Lung (tissue), 11 donors: ENCODE measurements at regions not wholly inside any gene's neighbourhood (a gene's known extent, or its start where the extent isn't known, plus 50 kb on each side); places are given as distances from the start of the nearest gene placed in this dataset.

Experiments
- ATAC-seq: fragments of 200-7000 bp; cut with Tn5 transposase; one replicate; pipeline ENCODE4 v1.9.1; 2020; ENCODE audit warnings: moderate number of reproducible peaks; ENCODE audit not compliant: insufficient read depth, low FRiP score
- DNase-seq, 3 donors: peaks; one replicate each; pipeline ENCODE4 v3.0.0-alpha.2; 2013 to 2017
- H3K27ac ChIP-seq, 2 donors: one replicate each; pipeline ENCODE4 v1.5.1; 2013; ENCODE audit warnings: mild to moderate bottlenecking in 2 of 2, moderate library complexity in 2 of 2, control low read depth in 1 of 2, inconsistent platforms in 1 of 2, low read depth in 1 of 2, low read length in 1 of 2
- H3K27me3 ChIP-seq, 3 donors: one replicate each; pipeline ENCODE4 v1.5.1; 2013; ENCODE audit warnings: low read length in 2 of 3; ENCODE audit not compliant: control insufficient read depth in 3 of 3, insufficient read depth in 3 of 3
- H3K36me3 ChIP-seq, 4 donors: one replicate each; pipeline ENCODE4 v1.5.1; 2013; ENCODE audit warnings: low read length in 4 of 4, mild to moderate bottlenecking in 1 of 4, moderate library complexity in 1 of 4; ENCODE audit not compliant: control insufficient read depth in 4 of 4, insufficient read depth in 4 of 4
- H3K4me1 ChIP-seq, 5 donors: one replicate each; pipeline ENCODE4 v1.5.1; 2013; ENCODE audit warnings: low read length in 5 of 5, mild to moderate bottlenecking in 2 of 5, moderate library complexity in 1 of 5; ENCODE audit not compliant: control insufficient read depth in 5 of 5, insufficient read depth in 5 of 5
- H3K4me3 ChIP-seq: one replicate; pipeline ENCODE4 v1.5.1; 2013; ENCODE audit warnings: mild to moderate bottlenecking, control low read depth, moderate library complexity
- H3K9ac ChIP-seq, 2 donors: one replicate each; pipeline ENCODE4 v1.5.1; 2013; ENCODE audit warnings: low read length in 2 of 2, control low read depth in 1 of 2; ENCODE audit not compliant: insufficient read depth in 1 of 2
- H3K9me3 ChIP-seq, 4 donors: one replicate each; pipeline ENCODE4 v1.5.1; 2013; ENCODE audit warnings: low read length in 3 of 4, mild to moderate bottlenecking in 1 of 4, moderate library complexity in 1 of 4; ENCODE audit not compliant: control insufficient read depth in 4 of 4, insufficient read depth in 3 of 4
- WGBS, 2 donors: extraction: QIAGEN DNeasy Blood & Tissue Kit; methylation state at CpG; one replicate each; pipeline ENCODE4 v1.1.7; 2013; 5-methylcytosine and 5-hydroxymethylcytosine counted together
- TF ChIP-seq, protein P1 (sequence below): IDR thresholded peaks from 2 replicates; pipeline ENCODE4 v1.5.1; 2012; ENCODE audit warnings: mild to moderate bottlenecking; ENCODE audit errors: control extremely low read depth, extremely low read depth
- donor health status: control.
- donor health status: control.
- donor health status: Bipolar disorder and iron deficiency.
- donor health status: healthy.
- donor health status: DM: yes; HTN: yes; CAD: no.

- Histone ChIP-seq H3K9me3 (no peaks in the 10 kb centered on the region), H3K36me3 (no peaks in the 10 kb centered on the region), H3K27ac (no peak overlapping the region), H3K4me1 (no peaks in the 10 kb centered on the region), H3K27me3 (no peaks in the 10 kb centered on the region), H3K4me3 (no peak overlapping the region), H3K9ac (no peak overlapping the region)
- TF ChIP-seq, protein P1, sequence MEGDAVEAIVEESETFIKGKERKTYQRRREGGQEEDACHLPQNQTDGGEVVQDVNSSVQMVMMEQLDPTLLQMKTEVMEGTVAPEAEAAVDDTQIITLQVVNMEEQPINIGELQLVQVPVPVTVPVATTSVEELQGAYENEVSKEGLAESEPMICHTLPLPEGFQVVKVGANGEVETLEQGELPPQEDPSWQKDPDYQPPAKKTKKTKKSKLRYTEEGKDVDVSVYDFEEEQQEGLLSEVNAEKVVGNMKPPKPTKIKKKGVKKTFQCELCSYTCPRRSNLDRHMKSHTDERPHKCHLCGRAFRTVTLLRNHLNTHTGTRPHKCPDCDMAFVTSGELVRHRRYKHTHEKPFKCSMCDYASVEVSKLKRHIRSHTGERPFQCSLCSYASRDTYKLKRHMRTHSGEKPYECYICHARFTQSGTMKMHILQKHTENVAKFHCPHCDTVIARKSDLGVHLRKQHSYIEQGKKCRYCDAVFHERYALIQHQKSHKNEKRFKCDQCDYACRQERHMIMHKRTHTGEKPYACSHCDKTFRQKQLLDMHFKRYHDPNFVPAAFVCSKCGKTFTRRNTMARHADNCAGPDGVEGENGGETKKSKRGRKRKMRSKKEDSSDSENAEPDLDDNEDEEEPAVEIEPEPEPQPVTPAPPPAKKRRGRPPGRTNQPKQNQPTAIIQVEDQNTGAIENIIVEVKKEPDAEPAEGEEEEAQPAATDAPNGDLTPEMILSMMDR = no peak
- DNase-seq (no peak), ATAC-seq (no peak)
- WGBS, 2 donors = 82 to 86% methylated on average over 3 of the region's 3 CpGs
Measured at GRCh38 chr18:41128545-41128944, 826.5 kb upstream of the PIK3C3 start.

- no peak overlapping the region for H3K9ac ChIP-seq
- ATAC-seq = no peak
- H3K4me3 ChIP-seq = no peak overlapping the region
Measured at GRCh38 chr18:41128126-41128525, 826.9 kb upstream of the PIK3C3 start.

DNA sequence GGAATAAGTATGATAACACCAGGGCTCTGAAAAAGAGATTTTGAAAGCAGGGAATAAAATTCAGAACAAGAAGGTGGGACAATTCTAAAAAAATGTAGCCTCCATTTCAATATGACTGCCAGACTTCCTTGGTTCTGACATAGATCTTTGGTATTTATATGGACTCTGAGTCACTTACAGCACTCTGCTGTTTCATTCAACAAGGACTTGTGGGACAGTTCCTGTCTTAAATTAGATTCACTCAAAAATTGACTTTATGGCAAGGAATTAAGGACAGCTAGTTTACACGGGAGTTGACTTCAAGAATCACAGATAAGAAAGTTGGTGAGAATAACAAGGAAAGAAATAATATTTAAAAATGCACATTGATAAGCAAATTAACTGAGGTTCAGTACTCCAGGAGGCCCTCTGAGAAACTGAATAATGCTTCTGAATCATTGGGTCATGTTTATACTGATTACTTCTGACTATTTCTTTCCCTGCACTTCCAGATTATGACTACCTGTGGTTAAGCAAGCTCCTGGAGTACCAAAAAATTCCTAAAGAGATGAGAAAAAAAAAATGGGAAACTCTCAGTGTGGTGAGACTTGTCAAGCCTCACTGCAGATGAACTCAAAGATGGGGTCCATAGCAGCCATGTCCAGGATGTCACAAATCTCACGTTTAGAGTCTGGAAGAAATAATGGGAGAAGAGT lies 828.3 kb upstream of the PIK3C3 start:
- Histone ChIP-seq H3K27me3 (no peaks in the 10 kb centered on the region), H3K36me3 (no peaks in the 10 kb centered on the region), H3K27ac (no peak overlapping the region), H3K4me3 (no peak overlapping the region), H3K9me3 (no peaks in the 10 kb centered on the region), H3K9ac (no peak overlapping the region), H3K4me1 (no peaks in the 10 kb centered on the region)
- WGBS, 2 donors = 80 to 81% methylated on average over 2 of the region's 2 CpGs
- DNase-seq (no peak), ATAC-seq (no peak)
- TF ChIP-seq, protein P1 = no peak

More at GRCh38 chr18:41128126-41128525, 826.9 kb upstream of the PIK3C3 start:
- no peak for DNase-seq
- H3K9me3 ChIP-seq = no peaks in the 10 kb centered on the region
- TF ChIP-seq, protein P1 = no peak
- H3K27me3 ChIP-seq = no peaks in the 10 kb centered on the region
- no peaks in the 10 kb centered on the region for H3K36me3 ChIP-seq
- no peaks in the 10 kb centered on the region for H3K4me1 ChIP-seq
- no peak overlapping the region for H3K27ac ChIP-seq
